Choroid plexus epithelial cell (primary cell): ENCODE measurements at regions not wholly inside any gene's neighbourhood (a gene's known extent, or its start where the extent isn't known, plus 50 kb on each side); places are given as distances from the start of the nearest gene placed in this dataset.

Source experiments
- DNase-seq: peaks from one replicate; pipeline ENCODE4 v3.0.0-alpha.2; 2010; ENCODE audit warnings: low read depth
- H3K4me3 ChIP-seq: 2 replicates; pipeline ENCODE4 v1.5.1; 2011; ENCODE audit warnings: low read depth, mild to moderate bottlenecking, control low read depth, low read length, moderate library complexity
- CTCF ChIP-seq: conservative IDR thresholded peaks from 2 replicates; pipeline ENCODE4 v1.5.1; 2011; ENCODE audit warnings: low read depth, mild to moderate bottlenecking, control low read depth, inconsistent platforms, low read length, moderate library complexity

- no peak overlapping the region for H3K4me3 ChIP-seq
- no peak for DNase-seq
- TF ChIP-seq CTCF = no peak
These were observed 594.6 kb downstream of the DOK5 start for GRCh38 chr20:55070001-55070400.

GRCh38 chr20:55067158-55067825 lies 591.9 kb downstream of the DOK5 start:
- no peak for DNase-seq
- no peak for TF ChIP-seq CTCF
- no peak overlapping the region for H3K4me3 ChIP-seq

- TF ChIP-seq CTCF = no peak
- DNase-seq = no peak
These were observed 583.5 kb downstream of the DOK5 start for GRCh38 chr20:55058938-55059337.

GRCh38 chr20:55057779-55058415 lies 582.5 kb downstream of the DOK5 start:
- no peak for TF ChIP-seq CTCF
- no peak for DNase-seq
- no peak overlapping the region for H3K4me3 ChIP-seq

More at GRCh38 chr20:55058938-55059337, 583.5 kb downstream of the DOK5 start:
- no peak overlapping the region for H3K4me3 ChIP-seq

- no peak for DNase-seq
- TF ChIP-seq CTCF = no peak
- no peak overlapping the region for H3K4me3 ChIP-seq
These were observed 579.1 kb downstream of the DOK5 start for GRCh38 chr20:55054453-55054852.

- TF ChIP-seq CTCF = no peak
- H3K4me3 ChIP-seq = no peak overlapping the region
These were observed 578.0 kb downstream of the DOK5 start for GRCh38 chr20:55053389-55053788.

GRCh38 chr20:55052459-55052858 lies 577.1 kb downstream of the DOK5 start:
- H3K4me3 ChIP-seq = no peak overlapping the region
- DNase-seq = no peak

More at GRCh38 chr20:55053389-55053788, 578.0 kb downstream of the DOK5 start:
- no peak for DNase-seq

More at GRCh38 chr20:55052459-55052858, 577.1 kb downstream of the DOK5 start:
- no peak for TF ChIP-seq CTCF
